Fibroblast of villous mesenchyme (primary cell): ENCODE measurements at regions not wholly inside any gene's neighbourhood (a gene's known extent, or its start where the extent isn't known, plus 50 kb on each side); places are given as distances from the start of the nearest gene placed in this dataset.

Experiments
- DNase-seq: peaks from one replicate; pipeline ENCODE4 v3.0.0-alpha.2; 2010; ENCODE audit warnings: low read depth
- H3K4me3 ChIP-seq: 2 replicates; pipeline ENCODE4 v1.5.1; 2011; ENCODE audit warnings: low read depth, mild to moderate bottlenecking, low read length
- CTCF ChIP-seq: IDR thresholded peaks from 2 replicates; pipeline ENCODE4 v1.5.1; 2012; ENCODE audit warnings: low read depth, mild to moderate bottlenecking, low read length; ENCODE audit not compliant: insufficient read depth

GRCh38 chr6:170045563-170045960 is 245.3 kb downstream of the DLL1 start:
- no peak overlapping the region for H3K4me3 ChIP-seq
- no peak for DNase-seq
- TF ChIP-seq CTCF = no peak

DNA sequence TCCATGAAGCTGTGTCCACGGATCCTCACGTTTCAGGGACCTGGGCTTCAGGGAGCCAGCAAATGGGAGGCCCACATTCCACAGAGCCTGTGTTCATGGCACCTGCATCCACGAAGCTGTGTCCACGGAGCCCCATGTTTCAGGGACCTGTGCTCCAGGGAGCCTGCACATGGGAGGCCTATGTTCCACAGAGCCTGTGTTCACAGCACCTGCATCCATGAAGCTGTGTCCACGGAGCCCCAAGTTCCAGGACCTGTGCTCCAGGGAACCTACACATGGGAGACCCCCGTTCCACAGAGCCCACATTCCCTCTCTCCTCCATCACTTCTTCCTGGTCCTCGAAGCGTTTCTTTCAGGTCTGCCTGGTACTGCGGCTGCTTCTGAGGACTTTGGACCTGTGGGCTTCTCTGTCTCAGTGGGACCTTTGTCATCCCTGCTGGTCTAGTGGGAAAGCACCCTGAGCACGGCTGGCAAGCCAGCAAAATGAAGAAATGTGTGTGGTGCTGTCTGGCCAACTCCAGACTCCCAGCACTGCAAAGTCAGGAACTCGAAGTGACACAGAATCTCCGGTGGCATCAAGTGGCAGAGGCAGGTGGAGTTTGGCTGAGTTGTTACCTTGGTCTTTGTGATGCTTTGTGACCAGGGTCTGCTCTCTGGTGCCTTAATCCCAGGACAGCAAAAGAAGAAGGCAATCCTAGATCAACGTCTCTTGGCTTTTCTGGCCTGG is 245.9 kb downstream of the DLL1 start:
- no peak for DNase-seq
- no peak for TF ChIP-seq CTCF
- no peak overlapping the region for H3K4me3 ChIP-seq

DNA sequence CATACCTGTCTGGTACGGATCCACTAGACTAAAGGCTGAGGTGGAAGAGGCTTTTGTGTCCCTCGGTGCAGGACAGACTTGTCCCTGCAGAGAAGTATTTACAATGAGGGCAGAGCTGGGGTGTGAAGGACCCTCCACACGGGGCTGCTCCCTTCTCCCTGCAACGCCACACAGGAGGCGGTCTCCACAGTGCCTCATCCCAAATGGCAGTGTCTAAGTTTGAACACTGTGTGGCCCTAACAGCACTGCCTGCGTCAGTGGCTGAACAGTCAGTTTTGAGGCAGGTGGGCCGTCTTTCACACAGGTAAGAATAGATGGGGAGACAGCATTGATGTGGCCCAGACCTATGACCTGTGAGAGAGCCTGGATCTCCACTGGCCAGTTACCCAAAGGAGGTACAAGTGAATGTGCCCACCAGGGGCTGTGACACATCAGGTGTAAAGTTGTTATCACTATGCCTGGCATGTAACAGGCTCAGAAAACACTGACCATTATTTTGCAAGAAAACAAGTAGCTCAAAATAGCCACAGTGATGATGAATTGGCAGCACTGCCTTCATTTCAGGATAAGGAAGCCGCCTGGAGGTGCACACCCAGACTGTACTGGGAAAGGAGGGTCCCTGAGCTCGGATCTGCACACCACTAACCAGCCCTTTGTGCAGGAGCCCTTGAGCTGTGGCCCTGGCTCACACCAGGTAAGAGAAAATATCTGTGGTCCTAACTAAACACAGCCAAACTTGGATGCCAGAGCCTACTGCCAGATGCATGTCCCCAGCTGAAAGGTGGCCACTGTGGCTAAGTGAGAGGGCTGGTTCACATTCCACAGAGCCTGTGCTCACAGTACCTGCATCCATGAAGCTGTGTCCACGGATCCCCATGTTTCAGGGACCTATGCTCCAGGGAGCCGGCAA is 246.7 kb downstream of the DLL1 start:
- DNase-seq = no peak
- TF ChIP-seq CTCF = no peak
- no peak overlapping the region for H3K4me3 ChIP-seq

GRCh38 chr6:170043150-170043819 is 247.6 kb downstream of the DLL1 start:
- no peak for DNase-seq
- no peak for TF ChIP-seq CTCF
- no peak overlapping the region for H3K4me3 ChIP-seq

DNA sequence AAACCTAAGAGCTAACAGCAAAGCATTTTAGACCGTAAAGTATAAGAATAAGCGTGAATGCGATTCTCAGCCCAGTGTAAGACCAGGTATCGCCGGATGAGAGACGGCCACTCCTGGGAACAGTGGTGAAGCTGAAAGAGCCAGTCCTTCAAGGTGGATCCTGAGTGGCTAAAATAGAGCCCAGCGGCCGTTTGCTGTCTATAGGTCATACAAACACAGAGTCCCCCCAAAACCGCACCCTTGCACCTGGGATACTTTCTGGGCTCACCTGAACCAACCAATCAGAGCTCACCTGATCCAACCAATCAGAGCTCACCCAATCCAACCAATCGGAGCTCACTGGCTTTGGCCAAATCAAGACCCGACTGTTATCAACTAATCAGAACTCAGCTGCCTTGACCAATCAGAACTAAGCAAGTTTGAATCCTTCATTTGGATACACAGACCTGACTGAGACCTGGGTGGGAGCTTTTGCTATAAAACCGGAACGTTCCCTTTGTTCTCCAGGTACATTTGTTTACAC is 248.2 kb downstream of the DLL1 start:
- H3K4me3 ChIP-seq = no peak overlapping the region
- DNase-seq = no peak
- TF ChIP-seq CTCF = no peak

DNA sequence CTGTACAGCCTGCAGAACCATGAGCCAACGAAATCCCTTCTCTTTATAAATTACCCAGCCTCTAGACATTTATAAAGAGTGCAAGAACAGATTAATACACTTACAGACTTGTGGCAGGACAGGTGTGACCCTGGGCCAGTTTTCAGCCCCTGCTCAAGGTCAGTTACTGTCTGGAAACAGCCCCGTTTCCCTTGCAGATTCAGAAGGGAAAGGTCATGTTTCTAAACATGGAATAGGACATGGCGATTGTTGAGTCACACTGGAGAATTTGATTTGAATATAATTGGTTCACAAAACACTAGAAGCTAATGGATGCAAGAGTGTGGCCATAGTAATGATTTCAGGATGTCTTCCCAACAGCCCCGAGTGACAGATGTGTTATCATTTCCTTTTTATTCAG is 248.8 kb downstream of the DLL1 start:
- DNase-seq = no peak
- no peak for TF ChIP-seq CTCF
- H3K4me3 ChIP-seq = no peak overlapping the region
